ENCODE measurements at regions not wholly inside any gene's neighbourhood (a gene's known extent, or its start where the extent isn't known, plus 50 kb on each side); places are given as distances from the start of the nearest gene placed in this dataset.
"Not testable (repeated sequence)": the region's sequence is repeated elsewhere in the genome, so short reads cannot be mapped to it uniquely, and the experiment has no call there.

- not testable (repeated sequence) for DNase-seq (ENCODE audit: low read depth)
Observed at GRCh38 chr13:21261487-21262216, 85.2 kb downstream of the MRPL57 start.

GRCh38 chr13:21263909-21264308 is 87.5 kb downstream of the MRPL57 start:
- DNase-seq (ENCODE audit: low read depth), result not testable (repeated sequence)

- not testable (repeated sequence) for DNase-seq (ENCODE audit: low read depth)
Observed at GRCh38 chr13:21268485-21268884, 92.0 kb downstream of the MRPL57 start.

- not testable (repeated sequence) for DNase-seq (ENCODE audit: low read depth)
Observed at GRCh38 chr13:21272439-21272838, 96.0 kb downstream of the MRPL57 start.

GRCh38 chr13:21274457-21274856 is 98.0 kb downstream of the MRPL57 start:
- DNase-seq (ENCODE audit: low read depth), result not testable (repeated sequence)

GRCh38 chr13:21282065-21282464 is 105.6 kb downstream of the MRPL57 start:
- DNase-seq (ENCODE audit: low read depth), result no peak

GRCh38 chr13:21287331-21287907 is 111.0 kb downstream of the MRPL57 start:
- no peak for DNase-seq (ENCODE audit: low read depth)

- DNase-seq (ENCODE audit: low read depth), result no peak
Observed at GRCh38 chr13:21289475-21289874, 113.0 kb downstream of the MRPL57 start.

GRCh38 chr13:21290442-21291002 is 114.1 kb downstream of the MRPL57 start:
- DNase-seq (ENCODE audit: low read depth), result not testable (repeated sequence)

GRCh38 chr13:21291840-21292239 is 115.4 kb downstream of the MRPL57 start:
- DNase-seq (ENCODE audit: low read depth), result no peak

- DNase-seq (ENCODE audit: low read depth), result peak; percentile 12
Observed at GRCh38 chr13:21296991-21297390, 120.5 kb downstream of the MRPL57 start.

GRCh38 chr13:21297447-21297846 is 121.0 kb downstream of the MRPL57 start:
- DNase-seq (ENCODE audit: low read depth), result no peak

GRCh38 chr13:21297914-21298831 is 121.7 kb downstream of the MRPL57 start:
- DNase-seq (ENCODE audit: low read depth), result peak; percentile 72

GRCh38 chr13:21304256-21304655 is 127.8 kb downstream of the MRPL57 start:
- DNase-seq (ENCODE audit: low read depth), result no peak

GRCh38 chr13:21306300-21307073 is 130.0 kb downstream of the MRPL57 start:
- DNase-seq (ENCODE audit: low read depth), result not testable (repeated sequence)

- not testable (repeated sequence) for DNase-seq (ENCODE audit: low read depth)
Observed at GRCh38 chr13:21307158-21307557, 130.7 kb downstream of the MRPL57 start.

GRCh38 chr13:21308906-21309305 is 132.4 kb downstream of the MRPL57 start:
- no peak for DNase-seq (ENCODE audit: low read depth)

- no peak for DNase-seq (ENCODE audit: low read depth)
Observed at GRCh38 chr13:21309542-21310172, 133.2 kb downstream of the MRPL57 start.

- no peak for DNase-seq (ENCODE audit: low read depth)
Observed at GRCh38 chr13:21310220-21310619, 133.8 kb downstream of the MRPL57 start.

GRCh38 chr13:21314976-21315375 is 138.5 kb downstream of the MRPL57 start:
- DNase-seq (ENCODE audit: low read depth), result not testable (repeated sequence)

- no peak for DNase-seq (ENCODE audit: low read depth)
Observed at GRCh38 chr13:21316376-21316775, 139.9 kb downstream of the MRPL57 start.
